H9 (cell line): ENCODE measurements at regions not wholly inside any gene's neighbourhood (a gene's known extent, or its start where the extent isn't known, plus 50 kb on each side); places are given as distances from the start of the nearest gene placed in this dataset.

Experiments
- DNase-seq: peaks from one replicate; pipeline ENCODE4 v3.0.0-alpha.2; 2017
- H2AFZ ChIP-seq: one replicate; pipeline ENCODE4 v1.6.1; 2013; ENCODE audit warnings: mild to moderate bottlenecking, low read length, control low read depth, moderate library complexity
- H2AK5ac ChIP-seq: 2 replicates; pipeline ENCODE4 v1.6.1; 2013; ENCODE audit warnings: low read length, control low read depth, mixed read lengths; ENCODE audit not compliant: insufficient read length
- H2BK120ac ChIP-seq: one replicate; pipeline ENCODE4 v1.6.1; 2013; ENCODE audit warnings: low read depth, mild to moderate bottlenecking, low read length, control low read depth, inconsistent platforms; ENCODE audit not compliant: poor library complexity, severe bottlenecking
- H2BK12ac ChIP-seq: 2 replicates; pipeline ENCODE4 v1.6.1; 2013; ENCODE audit warnings: low read length, control low read depth, mixed read lengths, low read depth; ENCODE audit not compliant: insufficient read length
- H2BK15ac ChIP-seq: 2 replicates; pipeline ENCODE4 v1.6.1; 2013; ENCODE audit warnings: low read depth, low read length, control low read depth
- H2BK20ac ChIP-seq: one replicate; pipeline ENCODE4 v1.6.1; 2013; ENCODE audit warnings: low read depth, mild to moderate bottlenecking, low read length, control low read depth, inconsistent platforms; ENCODE audit not compliant: poor library complexity, severe bottlenecking
- H2BK5ac ChIP-seq: 2 replicates; pipeline ENCODE4 v1.6.1; 2013; ENCODE audit warnings: low read length, control low read depth, mixed read lengths; ENCODE audit not compliant: insufficient read length
- H3K14ac ChIP-seq: 2 replicates; pipeline ENCODE4 v1.6.1; 2013; ENCODE audit warnings: low read length, control low read depth; ENCODE audit not compliant: insufficient read depth
- H3K18ac ChIP-seq: 2 replicates; pipeline ENCODE4 v1.6.1; 2013; ENCODE audit warnings: low read depth, mild to moderate bottlenecking, mixed read lengths, low read length, control low read depth; ENCODE audit not compliant: insufficient read length
- H3K23ac ChIP-seq: 2 replicates; pipeline ENCODE4 v1.6.1; 2013; ENCODE audit warnings: low read length, control low read depth, mixed read lengths, low read depth; ENCODE audit not compliant: insufficient read length
- H3K23me2 ChIP-seq: 2 replicates; pipeline ENCODE4 v1.6.1; 2013; ENCODE audit warnings: low read depth, mild to moderate bottlenecking, mixed read lengths, low read length, control low read depth; ENCODE audit not compliant: insufficient read length, poor library complexity, severe bottlenecking
- H3K27ac ChIP-seq: 2 replicates; pipeline ENCODE4 v1.5.1; 2013; ENCODE audit warnings: low read length, control low read depth, mixed read lengths, low read depth; ENCODE audit not compliant: insufficient read length
- H3K27me3 ChIP-seq: 2 replicates; pipeline ENCODE4 v1.6.1; 2013; ENCODE audit warnings: low read length, control low read depth, inconsistent platforms; ENCODE audit not compliant: insufficient read depth
- H3K4ac ChIP-seq: 2 replicates; pipeline ENCODE4 v1.6.1; 2013; ENCODE audit warnings: low read depth, mild to moderate bottlenecking, control low read depth, inconsistent platforms, low read length, moderate library complexity
- H3K4me1 ChIP-seq: 2 replicates; pipeline ENCODE4 v1.6.1; 2013; ENCODE audit warnings: low read length, control low read depth, inconsistent platforms; ENCODE audit not compliant: insufficient read depth
- H3K4me2 ChIP-seq: 2 replicates; pipeline ENCODE4 v1.6.1; 2013; ENCODE audit warnings: low read length, control low read depth, mixed read lengths; ENCODE audit not compliant: insufficient read length, insufficient read depth
- H3K56ac ChIP-seq: 2 replicates; pipeline ENCODE4 v1.6.1; 2013; ENCODE audit warnings: low read depth, mild to moderate bottlenecking, mixed read lengths, low read length, control low read depth; ENCODE audit not compliant: insufficient read length
- H3K79me1 ChIP-seq: 2 replicates; pipeline ENCODE4 v1.6.1; 2013; ENCODE audit warnings: low read depth, mild to moderate bottlenecking, moderate library complexity, low read length, control low read depth, inconsistent platforms; ENCODE audit not compliant: insufficient read depth, poor library complexity, severe bottlenecking
- H3K79me2 ChIP-seq: 2 replicates; pipeline ENCODE4 v1.6.1; 2013; ENCODE audit warnings: low read length, control low read depth, inconsistent platforms; ENCODE audit not compliant: insufficient read depth
- H3K9ac ChIP-seq: 2 replicates; pipeline ENCODE4 v1.6.1; 2013; ENCODE audit warnings: low read length, control low read depth, mixed read lengths; ENCODE audit not compliant: insufficient read length; ENCODE audit errors: extremely low read depth
- H3K9me3 ChIP-seq: one replicate; pipeline ENCODE4 v1.6.1; 2013; ENCODE audit warnings: low read depth, low read length, inconsistent platforms; ENCODE audit not compliant: control insufficient read depth
- H3T11ph ChIP-seq: one replicate; pipeline ENCODE4 v1.6.1; 2013; ENCODE audit warnings: mild to moderate bottlenecking, low read length, control low read depth, inconsistent platforms
- H4K20me1 ChIP-seq: one replicate; pipeline ENCODE4 v1.6.1; 2013; ENCODE audit not compliant: control insufficient read depth, insufficient read length, insufficient read depth
- H4K5ac ChIP-seq: 2 replicates; pipeline ENCODE4 v1.6.1; 2013; ENCODE audit warnings: low read depth, mild to moderate bottlenecking, mixed read lengths, low read length, control low read depth; ENCODE audit not compliant: insufficient read length
- H4K8ac ChIP-seq: replicated peaks from 2 replicates; pipeline ENCODE4 v1.6.1; 2013; ENCODE audit warnings: low read length, control low read depth, mixed read lengths, low read depth; ENCODE audit not compliant: insufficient read length
- H4K91ac ChIP-seq: 2 replicates; pipeline ENCODE4 v1.6.1; 2013; ENCODE audit warnings: low read depth, mild to moderate bottlenecking, moderate library complexity, mixed read lengths, low read length, control low read depth; ENCODE audit not compliant: insufficient read length
- H3K27ac Mint-ChIP-seq, 3 experiments: 2 replicates in 2 of 3; 3 replicates in 1 of 3; pipeline ENCODE4 v1.8.0; 2020 to 2021; ENCODE audit warnings: mixed read lengths in 3 of 3, mild to moderate bottlenecking in 1 of 3, moderate library complexity in 1 of 3
- H3K27me3 Mint-ChIP-seq: 2 replicates; pipeline ENCODE4 v1.8.0; 2021; ENCODE audit warnings: low read depth, mild to moderate bottlenecking, moderate library complexity, mixed read lengths
- H3K36me3 Mint-ChIP-seq, 3 experiments: 2 replicates in 2 of 3; 3 replicates in 1 of 3; pipeline ENCODE4 v1.8.0; 2020 to 2021; ENCODE audit warnings: low read depth in 3 of 3, mixed read lengths in 3 of 3; ENCODE audit not compliant: insufficient read depth in 1 of 3
- H3K4me1 Mint-ChIP-seq, 2 experiments: 2 replicates each; pipeline ENCODE4 v1.8.0; 2020; ENCODE audit warnings: mixed read lengths in 2 of 2
- H3K4me3 Mint-ChIP-seq, 2 experiments: 2 replicates in 1 of 2; 3 replicates in 1 of 2; pipeline ENCODE4 v1.8.0; 2020 to 2021; ENCODE audit warnings: mild to moderate bottlenecking in 2 of 2, mixed read lengths in 2 of 2, moderate library complexity in 1 of 2
- H3K9me3 Mint-ChIP-seq, 2 experiments: 2 replicates in 1 of 2; 3 replicates in 1 of 2; pipeline ENCODE4 v1.8.0; 2020; ENCODE audit warnings: mild to moderate bottlenecking in 2 of 2, mixed read lengths in 2 of 2, moderate library complexity in 1 of 2
- CTCF ChIP-seq: fragments of 200-600 bp; sonication (generic); conservative IDR thresholded peaks from 3 replicates; pipeline ENCODE4 v1.8.0; 2021; ENCODE audit warnings: antibody characterized with exemption, mild to moderate bottlenecking
- WGBS: extraction: QIAGEN DNeasy Blood & Tissue Kit; methylation state at CpG from one replicate; pipeline ENCODE4 v1.1.7; 2013; ENCODE audit warnings: missing lambda C conversion rate, low lambda C conversion rate, mixed read lengths; ENCODE audit not compliant: insufficient read length; ENCODE audit errors: extremely low coverage; 5-methylcytosine and 5-hydroxymethylcytosine counted together

- Histone ChIP-seq H3K4me1 (no peaks in the 10 kb centered on the region), H3K14ac (no peak overlapping the region), H3K9me3 (no peaks in the 10 kb centered on the region), H2AFZ (no peak overlapping the region), H4K20me1 (no peaks in the 10 kb centered on the region), H2BK12ac (no peak overlapping the region), H3K79me1 (no peaks in the 10 kb centered on the region), H3T11ph (no peak overlapping the region), H2BK15ac (no peak overlapping the region), H2BK20ac (no peak overlapping the region), H4K8ac (no peak overlapping the region), H3K23ac (no peak overlapping the region), H3K27me3 (no peaks in the 10 kb centered on the region), H3K18ac (no peak overlapping the region), H4K91ac (no peak overlapping the region), H2BK120ac (no peak overlapping the region), H2AK5ac (no peak overlapping the region), H3K23me2 (no peaks in the 10 kb centered on the region), H4K5ac (no peak overlapping the region), H2BK5ac (no peak overlapping the region), H3K56ac (no peak overlapping the region), H3K27ac (no peak overlapping the region), H3K4me2 (no peak overlapping the region), H3K9ac (no peak overlapping the region), H3K79me2 (no peaks in the 10 kb centered on the region), H3K4ac (no peak overlapping the region)
- no CpG with 5 or more reads among the region's 3 CpGs for WGBS
- TF ChIP-seq CTCF: no peak
- Mint-ChIP-seq H3K4me1 (no peaks in the 10 kb centered on the region), H3K27me3 (no peaks in the 10 kb centered on the region), H3K27ac (no peak overlapping the region), H3K4me3 (no peak overlapping the region), H3K36me3 (no peaks in the 10 kb centered on the region), H3K9me3 (no peaks in the 10 kb centered on the region)
- DNase-seq: no peak
These were observed 471.5 kb upstream of the DCN start for GRCh38 chr12:91654087-91654486.
